MV-4-11 (cell line): ENCODE measurements at regions not wholly inside any gene's neighbourhood (a gene's known extent, or its start where the extent isn't known, plus 50 kb on each side); places are given as distances from the start of the nearest gene placed in this dataset.

Experiments
- DNase-seq: peaks from one replicate; lab custom pipeline; 2025; lab: John Stamatoyannopoulos, UW

- no peak for DNase-seq
Measured at GRCh38 chr6:130314271-130314670, 51.5 kb upstream of the TMEM200A start.

GRCh38 chr6:130313206-130313605 is 52.6 kb upstream of the TMEM200A start:
- DNase-seq = no peak

- DNase-seq = no peak
Measured at GRCh38 chr6:130309028-130309427, 56.8 kb upstream of the TMEM200A start.

GRCh38 chr6:130307752-130308361 is 58.0 kb upstream of the TMEM200A start:
- no peak for DNase-seq

GRCh38 chr6:130306377-130306776 is 59.4 kb upstream of the TMEM200A start:
- peak; percentile 76 for DNase-seq

GRCh38 chr6:130303431-130303830 is 62.4 kb upstream of the TMEM200A start:
- no peak for DNase-seq

GRCh38 chr6:130298258-130298657 is 67.6 kb upstream of the TMEM200A start:
- DNase-seq = no peak

- no peak for DNase-seq
Measured at GRCh38 chr6:130296854-130297253, 69.0 kb upstream of the TMEM200A start.

- peak; percentile 27 for DNase-seq
Measured at GRCh38 chr6:130293800-130294199, 71.0 kb upstream of the SAMD3 start.

- DNase-seq = no peak
Measured at GRCh38 chr6:130288065-130288464, 65.3 kb upstream of the SAMD3 start.

GRCh38 chr6:130282234-130282995 is 59.7 kb upstream of the SAMD3 start:
- peak; percentile 40 for DNase-seq

GRCh38 chr6:130276507-130276906 is 53.8 kb upstream of the SAMD3 start:
- no peak for DNase-seq

- no peak for DNase-seq
Measured at GRCh38 chr6:130274007-130274406, 51.3 kb upstream of the SAMD3 start.
